H1 (cell line): ENCODE measurements at regions not wholly inside any gene's neighbourhood (a gene's known extent, or its start where the extent isn't known, plus 50 kb on each side); places are given as distances from the start of the nearest gene placed in this dataset.
A peak's percentile ranks its signal among the peaks of the same experiment; 100 is the strongest.

Experiments used
- CBX5 ChIP-seq: fragments of 300-800, 300-1000 bp; sonication (generic); IDR thresholded peaks from 2 replicates; pipeline ENCODE4 v1.7.1; 2016; ENCODE audit warnings: antibody characterized with exemption, low read length, low read depth
- CTCF ChIP-seq, 3 experiments: IDR thresholded peaks; 1 replicate in 2 of 3; 2 replicates in 1 of 3; pipeline versions ENCODE4 v1.5.1 to v1.6.1; 2011; ENCODE audit warnings: low read length in 3 of 3, mild to moderate bottlenecking in 3 of 3, inconsistent platforms in 2 of 3, low read depth in 1 of 3, moderate library complexity in 1 of 3; ENCODE audit not compliant: insufficient read depth in 1 of 3; ENCODE audit errors: control extremely low read depth in 1 of 3
- GABPA ChIP-seq: IDR thresholded peaks from 2 replicates; pipeline ENCODE4 v1.6.1; 2011; ENCODE audit warnings: mild to moderate bottlenecking, low read length, moderate library complexity, borderline replicate concordance; ENCODE audit not compliant: insufficient read depth
- JUN ChIP-seq: IDR thresholded peaks from 2 replicates; pipeline ENCODE4 v1.6.1; 2011; ENCODE audit warnings: low read depth, mild to moderate bottlenecking, improper control_type of control experiment, low read length
- KDM5A ChIP-seq: fragments of 200-600 bp; IDR thresholded peaks from 2 replicates; pipeline ENCODE4 v1.7.1; 2012; ENCODE audit warnings: mild to moderate bottlenecking, low read length, inconsistent platforms, mixed read lengths
- RAD21 ChIP-seq, 2 experiments: IDR thresholded peaks in 1 of 2; conservative IDR thresholded peaks in 1 of 2; 2 replicates each; pipeline ENCODE4 v1.6.1; 2011; ENCODE audit warnings: low read depth in 2 of 2, low read length in 2 of 2, improper control_type of control experiment in 1 of 2, inconsistent platforms in 1 of 2, mild to moderate bottlenecking in 1 of 2, moderate library complexity in 1 of 2

- peak in 2 of 3 experiments; percentile 39 to 52; a peak in 3 of 4 replicates for TF ChIP-seq CTCF (IDR thresholded peaks at IDR 0.05; ENCODE audit: control extremely low read depth in 1 of 3, insufficient read depth in 1 of 3, low read depth in 1 of 3, low read length in 3 of 3)
- TF ChIP-seq JUN, result no peak
- TF ChIP-seq KDM5A, result no peak
- TF ChIP-seq GABPA, result no peak
- no peak for TF ChIP-seq CBX5
- TF ChIP-seq RAD21 (IDR thresholded peaks at IDR 0.05 in 1 of 2, conservative IDR thresholded peaks at IDR 0.05 in 1 of 2; ENCODE audit: low read depth in 2 of 2, low read length in 2 of 2), result peak; percentile 65 to 76
Measured at GRCh38 chr6:168193816-168194721, 115.1 kb upstream of the FRMD1 start (continued).
